ENCODE measurements at regions not wholly inside any gene's neighbourhood (a gene's known extent, or its start where the extent isn't known, plus 50 kb on each side); places are given as distances from the start of the nearest gene placed in this dataset.

DNA sequence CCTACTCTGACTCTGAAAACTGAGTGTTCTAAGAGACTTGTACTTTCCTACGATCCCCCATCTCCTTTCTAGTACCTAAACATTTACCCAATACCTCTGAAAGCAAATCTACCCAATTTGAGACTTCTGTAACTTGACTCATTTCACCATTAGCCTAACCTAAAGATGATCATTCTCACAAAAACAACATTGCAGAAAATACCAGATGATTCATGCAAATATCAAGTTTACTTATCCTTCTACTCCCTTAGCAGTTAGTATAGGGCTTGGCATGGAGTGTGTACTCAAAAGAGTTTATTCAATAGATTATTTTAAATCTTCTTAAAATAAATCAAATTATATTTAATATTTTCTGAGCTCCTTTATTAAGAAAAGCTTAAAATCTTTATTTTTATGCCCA is 89.6 kb downstream of the NR4A2 start:
- TF ChIP-seq, protein P1, sequence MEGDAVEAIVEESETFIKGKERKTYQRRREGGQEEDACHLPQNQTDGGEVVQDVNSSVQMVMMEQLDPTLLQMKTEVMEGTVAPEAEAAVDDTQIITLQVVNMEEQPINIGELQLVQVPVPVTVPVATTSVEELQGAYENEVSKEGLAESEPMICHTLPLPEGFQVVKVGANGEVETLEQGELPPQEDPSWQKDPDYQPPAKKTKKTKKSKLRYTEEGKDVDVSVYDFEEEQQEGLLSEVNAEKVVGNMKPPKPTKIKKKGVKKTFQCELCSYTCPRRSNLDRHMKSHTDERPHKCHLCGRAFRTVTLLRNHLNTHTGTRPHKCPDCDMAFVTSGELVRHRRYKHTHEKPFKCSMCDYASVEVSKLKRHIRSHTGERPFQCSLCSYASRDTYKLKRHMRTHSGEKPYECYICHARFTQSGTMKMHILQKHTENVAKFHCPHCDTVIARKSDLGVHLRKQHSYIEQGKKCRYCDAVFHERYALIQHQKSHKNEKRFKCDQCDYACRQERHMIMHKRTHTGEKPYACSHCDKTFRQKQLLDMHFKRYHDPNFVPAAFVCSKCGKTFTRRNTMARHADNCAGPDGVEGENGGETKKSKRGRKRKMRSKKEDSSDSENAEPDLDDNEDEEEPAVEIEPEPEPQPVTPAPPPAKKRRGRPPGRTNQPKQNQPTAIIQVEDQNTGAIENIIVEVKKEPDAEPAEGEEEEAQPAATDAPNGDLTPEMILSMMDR (IDR thresholded peaks at IDR 0.05), result no peak
- no peak for TF ChIP-seq POLR2A (IDR thresholded peaks at IDR 0.05)
